Activated CD4-positive, alpha-beta T cell treated with anti-CD3 and anti-CD28 coated beads, Interleukin-2, amount 10 ng/mL, durations not matched to agents 7 days and 5 days (primary cell): ENCODE measurements at regions not wholly inside any gene's neighbourhood (a gene's known extent, or its start where the extent isn't known, plus 50 kb on each side); places are given as distances from the start of the nearest gene placed in this dataset.

Source experiments
- CTCF ChIA-PET: fragments of 350-600 bp; sonication (Branson Sonifier 250); formaldehyde crosslinking; loops from one replicate; lab custom pipeline; 2021; ENCODE audit warnings: antibody characterized with exemption; lab: Charles Lee
- POLR2A ChIA-PET: fragments of 350-600 bp; sonication (Branson Sonifier 250); formaldehyde crosslinking; loops from one replicate; lab custom pipeline; 2021; ENCODE audit warnings: antibody characterized with exemption; lab: Charles Lee
- DNase-seq: peaks from one replicate; pipeline ENCODE4 v3.0.0-alpha.2; 2020
- H3K27ac Mint-ChIP-seq: one replicate; pipeline ENCODE4 v1.8.0; 2021; ENCODE audit warnings: mild to moderate bottlenecking, moderate library complexity, mixed read lengths
- H3K27me3 Mint-ChIP-seq: one replicate; pipeline ENCODE4 v1.8.0; 2021; ENCODE audit warnings: mixed read lengths
- H3K36me3 Mint-ChIP-seq: one replicate; pipeline ENCODE4 v1.8.0; 2021; ENCODE audit warnings: low read depth, mixed read lengths
- H3K4me1 Mint-ChIP-seq: one replicate; pipeline ENCODE4 v1.8.0; 2021; ENCODE audit warnings: mixed read lengths
- H3K4me3 Mint-ChIP-seq: one replicate; pipeline ENCODE4 v1.8.0; 2021; ENCODE audit warnings: mild to moderate bottlenecking, moderate library complexity, mixed read lengths
- H3K9me3 Mint-ChIP-seq: one replicate; pipeline ENCODE4 v1.8.0; 2021; ENCODE audit warnings: mixed read lengths

DNA sequence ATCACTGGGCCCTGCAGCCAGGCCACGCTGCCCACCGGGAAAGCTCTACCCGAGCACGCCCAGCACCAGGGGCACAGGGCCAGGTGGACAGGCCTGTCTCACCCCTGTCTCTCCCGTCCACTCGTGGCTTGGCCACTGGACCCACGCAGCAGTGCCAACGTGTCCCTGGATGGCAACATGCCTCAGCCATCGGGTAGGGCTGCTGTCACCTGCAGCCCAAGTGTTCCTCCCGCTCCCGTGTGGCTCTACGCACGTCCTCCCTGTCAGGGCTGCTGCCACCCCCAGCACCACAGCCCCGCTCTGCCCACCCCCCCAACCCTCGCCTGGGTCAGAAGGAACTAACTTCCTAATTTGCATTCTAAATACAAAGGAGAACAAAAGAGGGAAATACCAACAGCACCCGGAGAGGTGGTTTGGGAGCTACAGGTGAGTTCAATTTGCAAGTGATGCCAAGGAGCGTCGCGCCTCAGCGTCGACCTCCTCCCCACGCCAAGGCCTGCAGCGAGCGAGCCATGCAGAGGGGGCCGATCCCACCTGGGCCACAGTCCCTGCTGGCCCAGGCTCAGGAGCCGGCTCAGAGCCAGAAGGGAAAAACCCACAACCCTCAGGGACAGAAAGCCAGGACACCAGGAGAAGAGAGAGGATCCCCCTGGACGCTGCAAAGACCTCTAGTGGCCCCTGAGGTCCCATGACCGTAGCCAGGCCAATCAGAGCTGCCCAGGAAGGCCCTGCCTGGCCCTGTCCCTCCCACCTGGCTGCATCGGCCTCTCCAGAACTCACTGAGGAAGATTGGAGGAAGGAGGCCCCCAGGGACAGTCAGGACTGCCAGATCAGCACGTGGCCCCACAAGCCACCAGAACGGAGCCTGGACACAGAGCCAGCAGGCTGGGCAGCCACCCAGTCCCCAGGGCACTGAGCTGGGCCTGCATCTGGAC lies 128.4 kb upstream of the SPACA7 start:
- Mint-ChIP-seq H3K36me3 (no peaks in the 10 kb centered on the region), H3K4me3 (no peak overlapping the region), H3K27me3 (no peaks in the 10 kb centered on the region), H3K4me1 (no peaks in the 10 kb centered on the region), H3K9me3 (no peaks in the 10 kb centered on the region), H3K27ac (no peak overlapping the region)
- POLR2A ChIA-PET, result no interaction called here
- DNase-seq, result no peak
- CTCF ChIA-PET, result no interaction called here

- Mint-ChIP-seq H3K4me3 (no peak overlapping the region), H3K9me3 (no peaks in the 10 kb centered on the region), H3K27me3 (no peaks in the 10 kb centered on the region), H3K4me1 (no peaks in the 10 kb centered on the region), H3K27ac (no peak overlapping the region), H3K36me3 (no peaks in the 10 kb centered on the region)
- ChIA-PET CTCF (no interaction called here), POLR2A (no interaction called here)
- no peak for DNase-seq
Measured at GRCh38 chr13:112248406-112248760, 127.8 kb upstream of the SPACA7 start.

DNA sequence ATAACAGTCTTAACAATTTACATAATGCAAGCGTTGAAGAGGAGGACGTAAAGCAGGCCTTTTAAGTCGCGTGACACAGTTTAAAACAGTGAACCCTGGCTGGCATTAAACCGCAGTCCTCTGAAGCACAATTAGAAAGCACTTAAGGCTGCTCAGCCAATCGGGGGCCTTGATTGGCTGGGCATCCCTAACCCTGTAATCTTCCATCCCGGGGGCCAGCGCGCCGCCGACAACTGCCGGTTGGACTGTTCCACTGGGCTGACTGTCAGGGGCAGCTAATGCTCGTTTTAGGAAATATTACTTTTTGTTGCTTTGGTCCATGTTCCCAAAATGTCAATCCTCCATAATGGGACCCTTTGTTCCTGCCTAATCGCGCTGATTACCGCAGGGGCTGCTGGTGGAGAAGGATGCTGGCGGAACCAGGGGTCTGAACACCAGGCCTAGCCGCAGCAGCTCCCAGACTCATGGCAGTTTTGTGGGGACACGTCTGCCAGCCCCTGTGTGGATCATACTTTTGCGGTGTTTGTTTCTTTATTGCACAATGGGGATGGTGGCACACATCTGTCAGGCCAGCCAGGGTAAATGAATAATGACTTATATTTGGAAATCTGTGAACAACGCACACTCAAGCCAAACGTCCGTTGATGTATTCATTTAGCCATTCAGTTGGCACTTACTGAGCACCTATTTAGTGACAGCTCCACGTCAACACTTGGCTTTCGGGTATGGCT lies 127.1 kb upstream of the SPACA7 start:
- POLR2A ChIA-PET, result no interaction called here
- Mint-ChIP-seq H3K4me1 (no peaks in the 10 kb centered on the region), H3K4me3 (no peak overlapping the region), H3K9me3 (no peaks in the 10 kb centered on the region), H3K27ac (no peak overlapping the region), H3K27me3 (no peaks in the 10 kb centered on the region), H3K36me3 (no peaks in the 10 kb centered on the region)
- CTCF ChIA-PET, result no interaction called here
- DNase-seq, result no peak

DNA sequence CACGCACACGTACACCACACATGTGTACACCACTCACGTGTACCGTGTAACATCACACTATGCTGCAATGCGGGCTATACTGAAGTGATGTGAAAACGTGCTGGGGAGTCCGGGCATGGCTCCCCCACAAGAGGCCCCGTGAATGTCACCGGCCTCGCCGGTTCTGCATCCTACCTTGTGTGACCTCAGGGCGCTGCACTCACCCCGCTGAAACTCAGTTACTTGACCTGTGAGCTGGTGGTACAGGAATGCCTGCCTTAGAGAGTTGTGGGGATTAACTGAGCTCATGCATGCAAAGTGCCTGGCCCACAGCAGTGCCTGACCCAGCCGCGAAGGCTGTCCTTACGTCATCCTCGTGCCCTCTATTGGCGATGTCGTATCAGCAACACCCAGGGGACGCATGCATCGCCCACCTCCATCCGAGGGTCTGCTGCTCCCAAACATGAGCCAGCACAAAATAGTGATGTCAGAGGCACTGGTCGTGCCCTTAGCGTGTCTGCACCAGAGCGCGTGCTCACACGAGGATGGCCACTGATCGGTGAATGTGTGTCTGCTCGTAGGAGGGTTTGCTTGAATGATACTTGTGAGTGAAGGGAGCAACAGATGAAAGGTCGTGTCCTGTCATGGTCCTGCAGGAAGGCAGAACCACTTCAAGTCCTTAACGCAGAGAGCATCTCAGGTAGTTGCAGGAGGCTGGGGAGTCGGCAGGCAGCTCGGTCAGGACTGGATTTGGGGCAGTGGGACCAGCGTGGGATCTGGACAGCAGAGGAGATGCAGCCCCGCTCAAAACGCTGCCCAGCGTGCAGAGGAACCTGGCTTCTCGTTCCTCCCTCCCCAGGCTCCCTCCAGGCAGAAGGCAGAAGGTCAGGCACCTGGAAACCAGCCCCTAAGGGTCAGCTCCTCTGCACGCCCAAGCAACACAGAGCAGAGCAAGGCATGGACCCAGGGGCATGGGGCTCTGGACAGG lies 126.2 kb upstream of the SPACA7 start:
- H3K4me1 Mint-ChIP-seq, result no peaks in the 10 kb centered on the region
- no peak overlapping the region for H3K4me3 Mint-ChIP-seq
- POLR2A ChIA-PET, result no interaction called here
- H3K9me3 Mint-ChIP-seq, result no peaks in the 10 kb centered on the region
- CTCF ChIA-PET, result no interaction called here
- H3K36me3 Mint-ChIP-seq, result no peaks in the 10 kb centered on the region
- DNase-seq, result no peak
- H3K27ac Mint-ChIP-seq, result no peak overlapping the region
- H3K27me3 Mint-ChIP-seq, result no peaks in the 10 kb centered on the region

- H3K27me3 Mint-ChIP-seq, result no peaks in the 10 kb centered on the region
- ChIA-PET CTCF (interaction anchor here (0.6 kb wide), 1 partner anchor 309 kb away, joined by 3 read pairs; no protein-coding TSS in a partner anchor), POLR2A (no interaction called here)
- H3K36me3 Mint-ChIP-seq, result no peaks in the 10 kb centered on the region
- DNase-seq, result no peak
- H3K4me3 Mint-ChIP-seq, result no peak overlapping the region
- no peak overlapping the region for H3K27ac Mint-ChIP-seq
- no peaks in the 10 kb centered on the region for H3K4me1 Mint-ChIP-seq
- H3K9me3 Mint-ChIP-seq, result no peaks in the 10 kb centered on the region
Measured at GRCh38 chr13:112250788-112251445, 125.2 kb upstream of the SPACA7 start.

GRCh38 chr13:112251930-112252585 lies 124.1 kb upstream of the SPACA7 start:
- H3K4me3 Mint-ChIP-seq, result no peak overlapping the region
- DNase-seq, result no peak
- CTCF ChIA-PET, result no interaction called here
- no peaks in the 10 kb centered on the region for H3K36me3 Mint-ChIP-seq
- no peak overlapping the region for H3K27ac Mint-ChIP-seq
- H3K27me3 Mint-ChIP-seq, result no peaks in the 10 kb centered on the region
- no peaks in the 10 kb centered on the region for H3K4me1 Mint-ChIP-seq
- POLR2A ChIA-PET, result no interaction called here
- no peaks in the 10 kb centered on the region for H3K9me3 Mint-ChIP-seq

DNA sequence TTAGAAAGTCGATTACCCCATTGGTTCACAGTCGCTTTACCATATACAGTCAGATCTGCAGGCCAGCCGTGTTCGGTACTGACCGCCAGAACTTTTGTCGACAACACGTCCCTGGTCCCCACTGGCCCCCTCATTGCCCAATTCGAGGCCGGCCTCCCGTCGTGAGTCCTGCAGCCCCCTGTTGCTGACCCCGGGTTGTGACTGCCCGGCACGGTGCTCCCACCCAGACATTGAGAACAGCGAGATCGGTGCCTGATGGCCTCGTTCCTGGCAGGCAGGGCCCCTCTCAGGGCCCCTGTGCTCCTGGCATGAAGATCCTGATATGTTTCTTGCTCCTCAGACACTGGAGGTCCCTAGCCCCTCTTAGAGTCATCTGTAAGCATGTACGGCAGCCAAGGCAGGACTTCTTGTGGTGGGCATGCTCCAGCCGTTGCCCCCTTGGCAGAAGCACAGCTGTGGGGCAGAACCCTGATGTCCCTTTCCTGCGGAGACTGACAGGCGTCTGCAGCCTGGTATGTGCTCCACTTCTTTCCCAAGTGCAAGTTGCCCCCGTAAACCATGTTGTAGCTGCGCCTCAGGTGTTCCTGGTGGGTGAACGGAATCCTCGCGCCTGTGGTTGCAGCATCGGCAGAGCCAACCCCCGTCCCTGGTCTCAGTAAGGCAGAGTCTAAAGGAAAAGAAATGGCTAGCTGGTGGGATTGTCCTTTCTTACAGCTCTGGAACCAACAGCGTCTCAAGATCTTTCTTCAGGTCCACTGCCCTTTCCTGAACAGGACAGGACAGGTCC lies 123.2 kb upstream of the SPACA7 start:
- CTCF ChIA-PET, result no interaction called here
- no peaks in the 10 kb centered on the region for H3K4me1 Mint-ChIP-seq
- no peak overlapping the region for H3K4me3 Mint-ChIP-seq
- H3K36me3 Mint-ChIP-seq, result no peaks in the 10 kb centered on the region
- POLR2A ChIA-PET, result no interaction called here
- H3K27me3 Mint-ChIP-seq, result no peaks in the 10 kb centered on the region
- no peaks in the 10 kb centered on the region for H3K9me3 Mint-ChIP-seq
- no peak for DNase-seq
- no peak overlapping the region for H3K27ac Mint-ChIP-seq

DNA sequence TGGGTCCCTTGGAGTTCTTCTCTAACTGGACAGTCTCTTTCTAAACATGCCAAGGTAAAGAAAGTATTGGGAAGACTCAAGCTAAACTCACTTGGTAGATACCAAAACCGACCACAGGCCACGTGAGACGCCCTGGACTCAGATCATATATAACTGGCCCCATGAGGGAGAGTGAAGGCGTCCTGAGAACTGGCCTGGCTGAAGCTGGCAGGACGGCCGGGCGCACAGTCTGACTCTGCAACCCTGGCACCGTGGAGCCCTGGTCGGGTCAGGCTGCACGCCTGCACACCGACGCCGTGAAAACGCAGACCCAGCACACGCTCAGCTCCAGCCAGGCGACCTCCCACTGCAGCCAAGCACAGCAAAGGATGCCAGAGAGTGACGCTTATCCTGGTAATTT lies 122.5 kb upstream of the SPACA7 start:
- no peaks in the 10 kb centered on the region for H3K9me3 Mint-ChIP-seq
- no peak overlapping the region for H3K27ac Mint-ChIP-seq
- H3K4me3 Mint-ChIP-seq, result no peak overlapping the region
- CTCF ChIA-PET, result no interaction called here
- POLR2A ChIA-PET, result no interaction called here
- H3K4me1 Mint-ChIP-seq, result no peaks in the 10 kb centered on the region
- no peaks in the 10 kb centered on the region for H3K27me3 Mint-ChIP-seq
- H3K36me3 Mint-ChIP-seq, result no peaks in the 10 kb centered on the region
- no peak for DNase-seq

- ChIA-PET CTCF (no interaction called here), POLR2A (no interaction called here)
- no peaks in the 10 kb centered on the region for H3K9me3 Mint-ChIP-seq
- no peak overlapping the region for H3K27ac Mint-ChIP-seq
- H3K27me3 Mint-ChIP-seq, result no peaks in the 10 kb centered on the region
- H3K36me3 Mint-ChIP-seq, result no peaks in the 10 kb centered on the region
- no peak for DNase-seq
- no peaks in the 10 kb centered on the region for H3K4me1 Mint-ChIP-seq
- H3K4me3 Mint-ChIP-seq, result no peak overlapping the region
Measured at GRCh38 chr13:112254061-112254818, 121.9 kb upstream of the SPACA7 start.

GRCh38 chr13:112254900-112255299 lies 121.3 kb upstream of the SPACA7 start:
- CTCF ChIA-PET, result no interaction called here
- POLR2A ChIA-PET, result no interaction called here
- Mint-ChIP-seq H3K9me3 (no peaks in the 10 kb centered on the region), H3K4me3 (no peak overlapping the region), H3K4me1 (no peaks in the 10 kb centered on the region), H3K27ac (no peak overlapping the region), H3K36me3 (no peaks in the 10 kb centered on the region), H3K27me3 (no peaks in the 10 kb centered on the region)
- no peak for DNase-seq

DNA sequence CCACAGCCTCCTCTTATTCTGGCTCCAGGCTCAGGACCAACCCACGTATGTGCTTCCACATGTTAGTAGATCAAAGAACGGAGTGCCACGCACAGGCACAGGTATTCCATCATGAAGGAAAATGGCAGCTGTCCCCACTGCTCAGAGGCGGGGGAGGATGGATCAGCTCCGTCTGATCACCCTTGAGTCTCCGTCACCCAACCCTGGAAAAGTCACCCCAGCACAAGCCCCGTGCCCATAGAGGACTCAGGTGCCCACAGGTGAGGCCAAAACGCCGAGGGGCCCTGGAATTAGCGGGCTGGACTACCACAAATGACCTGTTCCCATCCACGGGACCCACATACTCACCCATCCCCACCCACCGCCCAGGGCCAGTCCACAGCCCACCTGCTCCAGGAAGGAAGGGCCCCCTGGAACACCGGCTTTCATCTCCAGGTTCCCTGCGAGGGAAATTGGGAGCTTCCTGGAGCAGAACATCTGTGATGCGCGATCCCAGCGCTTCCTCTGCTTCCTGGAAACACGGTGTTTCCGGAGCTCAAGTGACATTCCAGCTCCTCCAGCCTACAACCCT lies 120.5 kb upstream of the SPACA7 start:
- no peak overlapping the region for H3K4me3 Mint-ChIP-seq
- no peaks in the 10 kb centered on the region for H3K9me3 Mint-ChIP-seq
- ChIA-PET CTCF (interaction anchor here (0.6 kb wide), 1 partner anchor 491 kb away, joined by 7 read pairs; no protein-coding TSS in a partner anchor), POLR2A (no interaction called here)
- DNase-seq, result no peak
- H3K4me1 Mint-ChIP-seq, result no peaks in the 10 kb centered on the region
- no peaks in the 10 kb centered on the region for H3K27me3 Mint-ChIP-seq
- no peak overlapping the region for H3K27ac Mint-ChIP-seq
- no peaks in the 10 kb centered on the region for H3K36me3 Mint-ChIP-seq
